ENCODE measurements at regions not wholly inside any gene's neighbourhood (a gene's known extent, or its start where the extent isn't known, plus 50 kb on each side); places are given as distances from the start of the nearest gene placed in this dataset.

DNA sequence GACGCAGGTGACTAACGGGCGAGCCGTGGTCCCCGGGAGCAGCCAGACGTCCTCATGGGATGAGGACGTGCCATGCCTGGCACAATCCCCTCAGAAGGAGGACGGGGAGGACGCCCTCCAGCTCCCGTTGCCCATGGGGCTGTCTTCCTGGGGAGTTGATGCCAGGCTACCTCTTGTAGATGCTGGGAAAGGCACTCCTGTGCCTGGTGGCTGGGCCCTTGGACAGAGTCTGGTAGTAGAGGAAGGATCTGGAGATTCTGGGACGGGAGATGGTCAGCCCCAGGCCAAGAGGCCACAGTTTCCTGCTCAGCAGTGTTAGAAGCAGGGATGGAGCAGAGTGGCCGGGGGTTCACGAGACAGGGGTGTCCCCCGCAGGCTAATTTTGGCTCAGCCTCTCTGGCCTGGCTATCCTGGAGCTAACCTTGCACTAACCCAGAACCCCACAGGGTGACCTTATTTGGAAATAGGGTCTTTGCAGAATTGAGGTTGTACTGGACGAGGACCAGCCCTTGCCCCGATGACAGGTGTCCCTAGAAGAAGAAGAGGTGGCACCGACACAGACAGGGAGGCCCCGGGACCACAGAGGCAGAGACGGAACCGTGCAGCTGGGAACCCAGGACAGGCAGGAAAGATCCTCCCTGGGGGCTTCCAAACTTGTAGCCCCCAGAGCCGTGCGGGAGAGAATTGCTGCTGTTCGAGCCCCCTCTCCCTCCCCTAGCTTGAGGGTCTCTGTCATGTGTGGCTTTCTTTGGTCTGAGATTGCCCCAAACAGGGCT, 50.1 kb upstream of the ADRA2C start:
- H3K4me1 ChIP-seq (ENCODE audit: insufficient read depth), result no peaks in the 10 kb centered on the region
- H4K20me1 ChIP-seq (ENCODE audit: insufficient read depth), result no peaks in the 10 kb centered on the region
- H3K36me3 ChIP-seq (ENCODE audit: low read depth), result no peaks in the 10 kb centered on the region
- H3K9me3 ChIP-seq (ENCODE audit: low read depth), result no peaks in the 10 kb centered on the region
- no peak for DNase-seq
- no peaks in the 10 kb centered on the region for H3F3A ChIP-seq (ENCODE audit: insufficient read depth)
- H2AFZ ChIP-seq, result no peak overlapping the region
- 59 to 61% methylated on average over 23 of the region's 23 CpGs for WGBS, 2 experiments (ENCODE audit: low coverage in 1 of 2, low lambda C conversion rate in 2 of 2, missing lambda C conversion rate in 2 of 2)
- H3K9ac ChIP-seq, result no peak overlapping the region
- peaks cover 12% of the 10 kb centered on the region for H3K27me3 ChIP-seq (replicated peaks; ENCODE audit: insufficient read depth)
- H3K79me2 ChIP-seq (ENCODE audit: insufficient read depth), result no peaks in the 10 kb centered on the region
- TF ChIP-seq EZH2phosphoT487 (IDR thresholded peaks at IDR 0.05; ENCODE audit: insufficient read depth, low read depth) (no peak), EZH2 (IDR thresholded peaks at IDR 0.05; ENCODE audit: insufficient read depth, poor library complexity, severe bottlenecking) (no peak)
- no peak overlapping the region for H3K4me2 ChIP-seq (ENCODE audit: unreplicated experiment)
- H3K27ac ChIP-seq, result no peak overlapping the region
- no peak overlapping the region for H3K4me3 ChIP-seq
- no peaks in the 10 kb centered on the region for H3K9me2 ChIP-seq (ENCODE audit: insufficient read depth)
- in situ Hi-C loops (cut with MboI), result no loop called here

DNA sequence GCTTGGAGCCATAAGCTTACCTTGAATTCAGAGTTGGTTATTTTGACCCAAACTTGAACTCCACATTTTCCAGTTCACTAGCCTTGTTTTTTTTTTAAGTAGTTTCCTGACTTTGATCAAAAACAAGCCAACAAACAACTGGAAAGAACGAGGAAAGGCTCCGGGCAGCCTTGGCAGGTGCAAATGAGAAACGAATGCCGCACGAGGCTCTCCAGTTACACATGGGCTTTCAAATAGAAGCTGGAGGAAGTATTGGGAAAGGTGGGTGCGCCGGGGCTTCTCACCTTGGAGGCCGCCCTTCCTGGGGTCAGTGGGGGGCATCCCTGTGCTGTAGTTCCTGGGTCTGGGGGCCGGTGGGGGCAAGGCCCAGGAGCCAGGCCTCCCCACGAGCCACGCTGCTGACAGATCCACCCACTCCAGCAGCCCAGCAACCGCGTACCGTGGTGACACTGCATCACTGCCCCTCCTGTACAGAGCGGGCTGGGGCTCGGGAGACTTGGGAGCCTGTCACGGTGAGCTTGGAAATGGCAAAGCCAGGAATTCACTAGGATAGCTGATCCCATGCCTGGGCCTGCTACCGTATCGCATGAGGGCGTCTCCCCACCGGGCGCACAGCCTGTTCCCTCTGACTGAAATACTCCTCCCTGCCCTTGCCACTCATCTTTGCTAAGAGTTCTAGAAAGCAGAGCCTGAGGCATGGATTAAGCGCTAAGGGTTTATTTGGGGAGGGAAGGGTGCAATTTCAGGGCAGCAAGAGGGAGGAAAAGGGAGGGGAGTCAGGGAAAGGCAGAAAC, 50.9 kb upstream of the ADRA2C start:
- WGBS, 2 experiments (ENCODE audit: low coverage in 1 of 2, low lambda C conversion rate in 2 of 2, missing lambda C conversion rate in 2 of 2), result 34 to 44% methylated on average over 21 to 23 of the region's 23 CpGs
- H3K4me3 ChIP-seq, result no peak overlapping the region
- no peak overlapping the region for H3K9ac ChIP-seq
- H2AFZ ChIP-seq, result no peak overlapping the region
- no peak overlapping the region for H3K4me2 ChIP-seq (ENCODE audit: unreplicated experiment)
- no peaks in the 10 kb centered on the region for H4K20me1 ChIP-seq (ENCODE audit: insufficient read depth)
- no peaks in the 10 kb centered on the region for H3K4me1 ChIP-seq (ENCODE audit: insufficient read depth)
- H3K36me3 ChIP-seq (ENCODE audit: low read depth), result no peaks in the 10 kb centered on the region
- no peaks in the 10 kb centered on the region for H3F3A ChIP-seq (ENCODE audit: insufficient read depth)
- H3K9me2 ChIP-seq (ENCODE audit: insufficient read depth), result no peaks in the 10 kb centered on the region
- no peak overlapping the region for H3K27ac ChIP-seq
- TF ChIP-seq EZH2phosphoT487 (IDR thresholded peaks at IDR 0.05; ENCODE audit: insufficient read depth, low read depth) (no peak), EZH2 (IDR thresholded peaks at IDR 0.05; ENCODE audit: insufficient read depth, poor library complexity, severe bottlenecking) (no peak)
- no peaks in the 10 kb centered on the region for H3K79me2 ChIP-seq (ENCODE audit: insufficient read depth)
- H3K9me3 ChIP-seq (ENCODE audit: low read depth), result no peaks in the 10 kb centered on the region
- no peak for DNase-seq
- peaks cover 12% of the 10 kb centered on the region for H3K27me3 ChIP-seq (replicated peaks; ENCODE audit: insufficient read depth)
- in situ Hi-C loops (cut with MboI), result no loop called here

DNA sequence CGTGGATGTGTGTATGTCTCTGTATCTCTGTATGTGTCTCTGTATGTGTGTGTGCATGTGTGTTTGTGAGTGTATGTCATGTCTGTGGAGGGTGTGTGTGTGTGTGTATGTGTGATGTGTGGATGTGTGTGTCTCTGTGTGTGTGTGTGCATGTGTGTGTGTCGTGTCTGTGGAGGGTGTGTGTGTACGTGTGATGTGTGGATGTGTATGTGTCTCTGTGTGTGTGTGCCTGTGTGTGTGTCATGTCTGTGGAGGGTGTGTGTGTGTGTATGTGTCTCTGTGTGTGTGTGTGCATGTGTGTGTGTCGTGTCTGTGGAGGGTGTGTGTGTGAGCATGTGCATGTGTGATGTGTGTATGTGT, 51.6 kb upstream of the ADRA2C start:
- TF ChIP-seq EZH2phosphoT487 (IDR thresholded peaks at IDR 0.05; ENCODE audit: insufficient read depth, low read depth), result no peak
- TF ChIP-seq EZH2 (IDR thresholded peaks at IDR 0.05; ENCODE audit: insufficient read depth, poor library complexity, severe bottlenecking), result no peak
- no peaks in the 10 kb centered on the region for H3F3A ChIP-seq (ENCODE audit: insufficient read depth)
- H3K4me3 ChIP-seq, result no peak overlapping the region
- H3K9me3 ChIP-seq (ENCODE audit: low read depth), result no peaks in the 10 kb centered on the region
- in situ Hi-C loops (cut with MboI), result no loop called here
- DNase-seq, result no peak
- H3K36me3 ChIP-seq (ENCODE audit: low read depth), result no peaks in the 10 kb centered on the region
- no peak overlapping the region for H3K9ac ChIP-seq
- WGBS, 2 experiments (ENCODE audit: low coverage in 1 of 2, low lambda C conversion rate in 2 of 2, missing lambda C conversion rate in 2 of 2), result 49 to 65% methylated on average over 2 to 4 of the region's 4 CpGs
- H3K27ac ChIP-seq, result no peak overlapping the region
- H3K9me2 ChIP-seq (ENCODE audit: insufficient read depth), result no peaks in the 10 kb centered on the region
- peaks cover 12% of the 10 kb centered on the region for H3K27me3 ChIP-seq (replicated peaks; ENCODE audit: insufficient read depth)
- no peak overlapping the region for H2AFZ ChIP-seq
- no peaks in the 10 kb centered on the region for H4K20me1 ChIP-seq (ENCODE audit: insufficient read depth)
- H3K79me2 ChIP-seq (ENCODE audit: insufficient read depth), result no peaks in the 10 kb centered on the region
- no peaks in the 10 kb centered on the region for H3K4me1 ChIP-seq (ENCODE audit: insufficient read depth)
- no peak overlapping the region for H3K4me2 ChIP-seq (ENCODE audit: unreplicated experiment)

DNA sequence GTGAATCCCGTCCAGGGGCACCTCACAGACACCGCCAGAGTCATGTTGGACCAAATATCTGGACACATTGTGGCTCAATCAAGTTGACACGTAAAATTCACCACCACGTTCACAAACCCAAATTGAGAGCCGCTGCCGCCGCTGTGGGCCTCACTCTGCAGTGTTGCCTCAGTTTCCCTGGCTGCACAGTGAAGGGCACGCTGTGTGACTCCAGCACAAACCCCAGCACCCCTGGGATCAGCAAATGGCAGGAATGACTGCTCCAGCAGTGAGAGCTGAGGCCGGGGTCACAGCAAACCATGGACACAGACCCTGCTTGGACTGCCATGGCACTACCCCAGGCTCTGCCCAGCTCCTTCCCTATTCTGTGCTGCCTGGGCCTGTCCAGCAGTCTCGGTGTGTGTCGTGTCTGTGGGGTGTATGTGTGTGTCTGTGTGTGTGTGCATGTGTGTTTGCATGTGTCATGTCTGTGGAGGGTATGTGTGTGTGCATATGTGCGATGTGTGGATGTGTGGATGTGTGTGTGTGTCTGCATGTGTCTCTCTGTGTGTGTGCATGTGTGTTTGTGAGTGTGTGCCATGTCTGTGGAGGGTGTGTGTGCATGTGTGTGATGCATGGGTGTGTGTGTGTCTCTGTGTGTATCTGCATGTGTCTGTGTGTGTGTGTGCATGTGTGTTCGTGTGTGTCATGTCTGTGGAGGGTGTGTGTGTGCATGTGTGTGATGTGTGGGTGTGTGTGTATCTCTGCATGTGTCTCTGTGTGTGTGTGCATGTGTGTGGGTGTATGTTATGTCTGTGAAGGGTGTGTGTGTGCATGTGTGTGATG, 52.2 kb upstream of the ADRA2C start:
- H3K9ac ChIP-seq, result no peak overlapping the region
- no peak for DNase-seq
- no peaks in the 10 kb centered on the region for H3K9me3 ChIP-seq (ENCODE audit: low read depth)
- no peak overlapping the region for H3K4me3 ChIP-seq
- H3F3A ChIP-seq (ENCODE audit: insufficient read depth), result no peaks in the 10 kb centered on the region
- H2AFZ ChIP-seq, result no peak overlapping the region
- H3K27ac ChIP-seq, result no peak overlapping the region
- TF ChIP-seq EZH2phosphoT487 (IDR thresholded peaks at IDR 0.05; ENCODE audit: insufficient read depth, low read depth) (no peak), EZH2 (IDR thresholded peaks at IDR 0.05; ENCODE audit: insufficient read depth, poor library complexity, severe bottlenecking) (no peak)
- no peaks in the 10 kb centered on the region for H3K9me2 ChIP-seq (ENCODE audit: insufficient read depth)
- H3K27me3 ChIP-seq (replicated peaks; ENCODE audit: insufficient read depth), result peaks cover 12% of the 10 kb centered on the region
- in situ Hi-C loops (cut with MboI), result no loop called here
- no peaks in the 10 kb centered on the region for H3K36me3 ChIP-seq (ENCODE audit: low read depth)
- no peaks in the 10 kb centered on the region for H3K4me1 ChIP-seq (ENCODE audit: insufficient read depth)
- H4K20me1 ChIP-seq (ENCODE audit: insufficient read depth), result no peaks in the 10 kb centered on the region
- WGBS, 2 experiments (ENCODE audit: low coverage in 1 of 2, low lambda C conversion rate in 2 of 2, missing lambda C conversion rate in 2 of 2), result 68 to 71% methylated on average over 13 of the region's 13 CpGs
- no peaks in the 10 kb centered on the region for H3K79me2 ChIP-seq (ENCODE audit: insufficient read depth)
- no peak overlapping the region for H3K4me2 ChIP-seq (ENCODE audit: unreplicated experiment)

All from GM23248 (cell line).